Loucy (cell line): ENCODE measurements at regions not wholly inside any gene's neighbourhood (a gene's known extent, or its start where the extent isn't known, plus 50 kb on each side); places are given as distances from the start of the nearest gene placed in this dataset.

Experiments used
- CTCF ChIP-seq: fragments of 200-600 bp; sonication (generic); conservative IDR thresholded peaks from 2 replicates; pipeline ENCODE4 v1.5.1; 2014; ENCODE audit warnings: mild to moderate bottlenecking, antibody characterized with exemption, low read length
- EZH2phosphoT487 ChIP-seq: fragments of 200-600 bp; IDR thresholded peaks from 2 replicates; pipeline ENCODE4 v1.6.1; 2018; ENCODE audit warnings: antibody characterized with exemption, mild to moderate bottlenecking, moderate library complexity, borderline replicate concordance

DNA sequence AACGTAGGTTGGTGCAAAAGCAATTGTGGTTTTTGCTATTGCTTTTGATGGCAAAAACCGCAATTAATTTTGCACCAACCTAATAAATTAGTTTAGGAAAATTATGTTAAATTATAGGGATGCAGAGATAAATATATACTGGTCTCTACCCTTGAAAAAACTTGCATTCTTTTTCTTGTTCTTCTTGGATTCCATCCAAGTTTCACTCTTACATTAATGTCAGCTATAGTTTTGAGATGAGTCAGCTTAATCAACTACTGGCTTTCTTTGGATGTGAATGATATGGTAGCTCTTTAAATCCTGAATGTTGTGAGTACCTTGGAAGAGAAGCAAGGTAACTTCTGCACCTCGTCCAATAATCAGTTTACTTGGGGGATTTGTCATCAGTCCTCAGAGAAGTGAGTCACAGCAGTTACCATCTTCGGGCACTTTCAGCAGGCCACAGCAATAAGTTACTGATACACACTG lies 549.0 kb upstream of the ZNF608 start:
- no peak for TF ChIP-seq CTCF
- no peak for TF ChIP-seq EZH2phosphoT487
